ENCODE measurements at regions not wholly inside any gene's neighbourhood (a gene's known extent, or its start where the extent isn't known, plus 50 kb on each side); places are given as distances from the start of the nearest gene placed in this dataset.

DNA sequence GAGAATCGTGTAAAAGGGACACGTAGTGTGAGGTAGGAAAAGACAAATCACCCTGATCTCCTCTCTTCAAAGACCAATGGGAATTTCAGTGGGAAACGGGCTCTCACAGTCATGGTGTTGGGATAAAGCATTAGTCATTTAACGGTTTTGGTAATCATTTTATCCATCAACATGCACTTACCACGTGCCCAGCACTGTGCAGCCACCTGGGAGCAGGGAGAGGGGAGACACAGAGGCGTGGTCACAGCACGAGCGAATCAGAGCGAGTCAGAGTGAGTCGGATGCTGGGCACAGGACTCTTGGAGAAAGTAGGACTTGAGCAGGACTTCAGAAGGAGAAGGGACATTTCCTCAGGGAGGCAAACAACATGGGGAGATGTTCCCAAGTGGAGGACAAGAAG is 130.8 kb downstream of the MINAR1 start:
- TF ChIP-seq MAX (IDR thresholded peaks at IDR 0.05): no peak
- TF ChIP-seq EP300 (IDR thresholded peaks at IDR 0.05; ENCODE audit: borderline replicate concordance): no peak
- TF ChIP-seq YY1 (IDR thresholded peaks at IDR 0.05; ENCODE audit: low read depth): no peak
- no peak for TF ChIP-seq FOXM1 (IDR thresholded peaks at IDR 0.05; ENCODE audit: borderline replicate concordance, low read depth)
- TF ChIP-seq USF1 (IDR thresholded peaks at IDR 0.05): no peak
- TF ChIP-seq CREB1 (IDR thresholded peaks at IDR 0.05; ENCODE audit: low read depth): no peak
- TF ChIP-seq, protein P1, sequence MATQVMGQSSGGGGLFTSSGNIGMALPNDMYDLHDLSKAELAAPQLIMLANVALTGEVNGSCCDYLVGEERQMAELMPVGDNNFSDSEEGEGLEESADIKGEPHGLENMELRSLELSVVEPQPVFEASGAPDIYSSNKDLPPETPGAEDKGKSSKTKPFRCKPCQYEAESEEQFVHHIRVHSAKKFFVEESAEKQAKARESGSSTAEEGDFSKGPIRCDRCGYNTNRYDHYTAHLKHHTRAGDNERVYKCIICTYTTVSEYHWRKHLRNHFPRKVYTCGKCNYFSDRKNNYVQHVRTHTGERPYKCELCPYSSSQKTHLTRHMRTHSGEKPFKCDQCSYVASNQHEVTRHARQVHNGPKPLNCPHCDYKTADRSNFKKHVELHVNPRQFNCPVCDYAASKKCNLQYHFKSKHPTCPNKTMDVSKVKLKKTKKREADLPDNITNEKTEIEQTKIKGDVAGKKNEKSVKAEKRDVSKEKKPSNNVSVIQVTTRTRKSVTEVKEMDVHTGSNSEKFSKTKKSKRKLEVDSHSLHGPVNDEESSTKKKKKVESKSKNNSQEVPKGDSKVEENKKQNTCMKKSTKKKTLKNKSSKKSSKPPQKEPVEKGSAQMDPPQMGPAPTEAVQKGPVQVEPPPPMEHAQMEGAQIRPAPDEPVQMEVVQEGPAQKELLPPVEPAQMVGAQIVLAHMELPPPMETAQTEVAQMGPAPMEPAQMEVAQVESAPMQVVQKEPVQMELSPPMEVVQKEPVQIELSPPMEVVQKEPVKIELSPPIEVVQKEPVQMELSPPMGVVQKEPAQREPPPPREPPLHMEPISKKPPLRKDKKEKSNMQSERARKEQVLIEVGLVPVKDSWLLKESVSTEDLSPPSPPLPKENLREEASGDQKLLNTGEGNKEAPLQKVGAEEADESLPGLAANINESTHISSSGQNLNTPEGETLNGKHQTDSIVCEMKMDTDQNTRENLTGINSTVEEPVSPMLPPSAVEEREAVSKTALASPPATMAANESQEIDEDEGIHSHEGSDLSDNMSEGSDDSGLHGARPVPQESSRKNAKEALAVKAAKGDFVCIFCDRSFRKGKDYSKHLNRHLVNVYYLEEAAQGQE (IDR thresholded peaks at IDR 0.05; ENCODE audit: low read depth): no peak
- TF ChIP-seq CEBPB (IDR thresholded peaks at IDR 0.05): no peak
- no peak for TF ChIP-seq EGR1 (IDR thresholded peaks at IDR 0.05)
- TF ChIP-seq TCF12 (IDR thresholded peaks at IDR 0.05; ENCODE audit: low read depth): no peak
- TF ChIP-seq RAD21 (IDR thresholded peaks at IDR 0.05; ENCODE audit: low read depth): no peak
- TF ChIP-seq TEAD4 (IDR thresholded peaks at IDR 0.05): no peak
- no peak for TF ChIP-seq TAF1 (IDR thresholded peaks at IDR 0.05; ENCODE audit: low read depth)

All from Ishikawa (cell line).